ENCODE measurements at regions not wholly inside any gene's neighbourhood (a gene's known extent, or its start where the extent isn't known, plus 50 kb on each side); places are given as distances from the start of the nearest gene placed in this dataset.
"Not testable (repeated sequence)": the region's sequence is repeated elsewhere in the genome, so short reads cannot be mapped to it uniquely, and the experiment has no call there.

- TF ChIP-seq, protein P1, sequence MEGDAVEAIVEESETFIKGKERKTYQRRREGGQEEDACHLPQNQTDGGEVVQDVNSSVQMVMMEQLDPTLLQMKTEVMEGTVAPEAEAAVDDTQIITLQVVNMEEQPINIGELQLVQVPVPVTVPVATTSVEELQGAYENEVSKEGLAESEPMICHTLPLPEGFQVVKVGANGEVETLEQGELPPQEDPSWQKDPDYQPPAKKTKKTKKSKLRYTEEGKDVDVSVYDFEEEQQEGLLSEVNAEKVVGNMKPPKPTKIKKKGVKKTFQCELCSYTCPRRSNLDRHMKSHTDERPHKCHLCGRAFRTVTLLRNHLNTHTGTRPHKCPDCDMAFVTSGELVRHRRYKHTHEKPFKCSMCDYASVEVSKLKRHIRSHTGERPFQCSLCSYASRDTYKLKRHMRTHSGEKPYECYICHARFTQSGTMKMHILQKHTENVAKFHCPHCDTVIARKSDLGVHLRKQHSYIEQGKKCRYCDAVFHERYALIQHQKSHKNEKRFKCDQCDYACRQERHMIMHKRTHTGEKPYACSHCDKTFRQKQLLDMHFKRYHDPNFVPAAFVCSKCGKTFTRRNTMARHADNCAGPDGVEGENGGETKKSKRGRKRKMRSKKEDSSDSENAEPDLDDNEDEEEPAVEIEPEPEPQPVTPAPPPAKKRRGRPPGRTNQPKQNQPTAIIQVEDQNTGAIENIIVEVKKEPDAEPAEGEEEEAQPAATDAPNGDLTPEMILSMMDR (IDR thresholded peaks at IDR 0.05): not testable (repeated sequence)
- TF ChIP-seq POLR2A (IDR thresholded peaks at IDR 0.05): not testable (repeated sequence)
Observed at GRCh38 chr10:45122180-45122860, 121.6 kb downstream of the ZNF22 start.
